ENCODE measurements at regions not wholly inside any gene's neighbourhood (a gene's known extent, or its start where the extent isn't known, plus 50 kb on each side); places are given as distances from the start of the nearest gene placed in this dataset.

DNA sequence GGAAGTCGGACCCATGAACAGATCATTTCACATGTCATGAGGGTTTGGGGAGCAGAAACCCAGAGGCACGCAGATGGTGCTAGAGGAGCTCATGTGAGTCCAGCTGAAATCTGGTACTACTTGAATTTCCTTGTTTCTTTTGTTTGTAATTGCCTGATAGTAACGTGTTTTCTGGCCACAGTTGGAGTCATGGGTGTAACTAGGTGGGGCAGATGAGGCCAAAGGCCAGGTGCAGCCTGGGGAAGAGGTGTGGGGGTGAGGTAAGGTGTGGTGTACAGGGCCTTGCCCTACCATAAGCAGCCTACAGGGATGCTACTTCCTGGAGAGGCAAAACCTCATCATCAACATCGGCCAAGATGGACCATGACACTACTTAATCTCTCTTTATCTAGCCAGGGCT is 271.4 kb downstream of the PTTG2 start:
- H2BK15ac ChIP-seq (ENCODE audit: low read depth, low read length): no peak overlapping the region
- H3K36me3 ChIP-seq (ENCODE audit: control insufficient read depth, insufficient read depth, low read length): no peaks in the 10 kb centered on the region
- intact Hi-C loops (cut with micrococcal nuclease): no loop called here
- H4K5ac ChIP-seq (ENCODE audit: low read depth, low read length): no peak overlapping the region
- POLR2A ChIA-PET (ENCODE audit: unreplicated experiment): no interaction called here
- no peak overlapping the region for H3K14ac ChIP-seq (replicated peaks; ENCODE audit: low read depth, low read length)
- no peak overlapping the region for H3K9ac ChIP-seq (ENCODE audit: low read depth, low read length)
- H3K9me3 ChIP-seq (ENCODE audit: control insufficient read depth, insufficient read depth, low read length): no peaks in the 10 kb centered on the region; the same call in 1 of the 2 replicates
- no peak overlapping the region for H2AK9ac ChIP-seq (replicated peaks; ENCODE audit: low read depth, low read length, poor library complexity)
- no peak overlapping the region for H2AK5ac ChIP-seq (ENCODE audit: low read depth, low read length)
- no TSS peak for BruUV-seq (replicated peaks)
- DNase-seq (no peak), ATAC-seq (ENCODE audit: low read depth) (no peak)
- H3K79me1 ChIP-seq (ENCODE audit: low read depth in 1 of 2, low read length in 2 of 2): no peaks in the 10 kb centered on the region
- H3K27ac ChIP-seq (ENCODE audit: insufficient read depth, low read length): no peak overlapping the region
- dilution Hi-C loops (cut with HindIII; ENCODE audit: low sequenced_read_pairs, unreplicated experiment): no loop called here
- no peak overlapping the region for H3K23ac ChIP-seq (ENCODE audit: low read depth, low read length)
- no peak overlapping the region for H2BK20ac ChIP-seq (ENCODE audit: low read depth, low read length)
- H3K4me3 ChIP-seq (ENCODE audit: insufficient read depth, low read depth, low read length): no peak overlapping the region
- H2AFZ ChIP-seq (replicated peaks; ENCODE audit: low read length, poor library complexity): no peak overlapping the region
- no peak overlapping the region for H3K18ac ChIP-seq (ENCODE audit: low read depth, low read length)
- WGBS, 2 experiments (ENCODE audit: extremely low coverage in 2 of 2, insufficient read length in 1 of 2): 71% methylated on average over 1 of the region's 4 CpGs; no CpG with 5 or more reads in 1 of the 2 experiments
- no peak overlapping the region for H2BK5ac ChIP-seq (ENCODE audit: low read depth, low read length, poor library complexity, severe bottlenecking)
- no peak overlapping the region for H2BK120ac ChIP-seq (ENCODE audit: low read depth, low read length)
- CTCF ChIA-PET: no interaction called here
- TF ChIP-seq, protein P1, sequence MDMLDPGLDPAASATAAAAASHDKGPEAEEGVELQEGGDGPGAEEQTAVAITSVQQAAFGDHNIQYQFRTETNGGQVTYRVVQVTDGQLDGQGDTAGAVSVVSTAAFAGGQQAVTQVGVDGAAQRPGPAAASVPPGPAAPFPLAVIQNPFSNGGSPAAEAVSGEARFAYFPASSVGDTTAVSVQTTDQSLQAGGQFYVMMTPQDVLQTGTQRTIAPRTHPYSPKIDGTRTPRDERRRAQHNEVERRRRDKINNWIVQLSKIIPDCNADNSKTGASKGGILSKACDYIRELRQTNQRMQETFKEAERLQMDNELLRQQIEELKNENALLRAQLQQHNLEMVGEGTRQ (IDR thresholded peaks at IDR 0.05; ENCODE audit: low read depth, low read length): no peak
- no peak for TF ChIP-seq FOS (IDR thresholded peaks at IDR 0.05; ENCODE audit: low read depth, low read length)
- TF ChIP-seq SMC3 (IDR thresholded peaks at IDR 0.05; ENCODE audit: low read depth, low read length): no peak
- TF ChIP-seq CHD1 (IDR thresholded peaks at IDR 0.05; ENCODE audit: low read depth, low read length): no peak
- TF ChIP-seq MAFK (IDR thresholded peaks at IDR 0.05; ENCODE audit: low read depth, low read length): no peak
- TF ChIP-seq RAD21 (IDR thresholded peaks at IDR 0.05; ENCODE audit: low read length): no peak
- no peak for TF ChIP-seq CEBPB (IDR thresholded peaks at IDR 0.05; ENCODE audit: low read depth, low read length)
- H3K9me1 ChIP-seq (ENCODE audit: insufficient read depth, low read length): no peaks in the 10 kb centered on the region
- H3K27me3 ChIP-seq (ENCODE audit: control insufficient read depth, insufficient read depth, low read length): peaks cover 27% of the 10 kb centered on the region
- H4K8ac ChIP-seq (ENCODE audit: low read depth in 2 of 2, low read length in 2 of 2): no peak overlapping the region
- no peaks in the 10 kb centered on the region for H3K4me1 ChIP-seq (ENCODE audit: control insufficient read depth, insufficient read depth, low read length)
- no peak overlapping the region for H3K4ac ChIP-seq (ENCODE audit: low read depth, low read length)
- no peak overlapping the region for H3K4me2 ChIP-seq (ENCODE audit: low read depth, low read length)
- in situ Hi-C loops (cut with MboI; ENCODE audit: low sequenced_read_pairs): no loop called here
- no peak overlapping the region for H3K56ac ChIP-seq (ENCODE audit: extremely low read depth, insufficient read depth, low read length)
- no peaks in the 10 kb centered on the region for H4K20me1 ChIP-seq (ENCODE audit: insufficient read depth, low read length)
- H4K91ac ChIP-seq (ENCODE audit: insufficient read depth, low read depth, low read length): no peak overlapping the region

All from IMR-90 (cell line).